Aorta (tissue), 5 donors: ENCODE measurements at regions not wholly inside any gene's neighbourhood (a gene's known extent, or its start where the extent isn't known, plus 50 kb on each side); places are given as distances from the start of the nearest gene placed in this dataset.

ENCODE experiments used
- ATAC-seq: fragments of 200-7000 bp; cut with Tn5 transposase; one replicate; pipeline ENCODE4 v1.9.1; 2022; ENCODE audit warnings: moderate library complexity; ENCODE audit not compliant: low FRiP score
- DNase-seq, 2 donors: peaks; one replicate each; pipeline ENCODE4 v3.0.0-alpha.2; 2020
- H3K27ac ChIP-seq, 2 donors: one replicate each; pipeline ENCODE4 v1.5.1; 2013; ENCODE audit warnings: low read length in 2 of 2, mild to moderate bottlenecking in 2 of 2, moderate library complexity in 2 of 2, control low read depth in 1 of 2, inconsistent platforms in 1 of 2, low read depth in 1 of 2
- H3K27me3 ChIP-seq, 2 donors: one replicate each; pipeline ENCODE4 v1.6.1; 2013; ENCODE audit warnings: control low read depth in 1 of 2, low read length in 1 of 2, mild to moderate bottlenecking in 1 of 2, moderate library complexity in 1 of 2; ENCODE audit not compliant: insufficient read depth in 2 of 2, control insufficient read depth in 1 of 2
- H3K36me3 ChIP-seq, 2 donors: one replicate each; pipeline ENCODE4 v1.6.1; 2013; ENCODE audit warnings: control low read depth in 1 of 2, low read length in 1 of 2, mild to moderate bottlenecking in 1 of 2; ENCODE audit not compliant: insufficient read depth in 2 of 2, control insufficient read depth in 1 of 2
- H3K4me1 ChIP-seq, 2 donors: one replicate each; pipeline ENCODE4 v1.6.1; 2013; ENCODE audit warnings: low read length in 2 of 2, control low read depth in 1 of 2, mild to moderate bottlenecking in 1 of 2, moderate library complexity in 1 of 2; ENCODE audit not compliant: insufficient read depth in 2 of 2, control insufficient read depth in 1 of 2
- H3K4me3 ChIP-seq, 2 donors: one replicate each; pipeline ENCODE4 v1.5.1; 2013; ENCODE audit warnings: low read length in 2 of 2, control low read depth in 1 of 2, mild to moderate bottlenecking in 1 of 2
- H3K9me3 ChIP-seq: one replicate; pipeline ENCODE4 v1.6.1; 2013; ENCODE audit warnings: mild to moderate bottlenecking, low read length; ENCODE audit not compliant: control insufficient read depth
- WGBS, 2 donors: extraction: QIAGEN DNeasy Blood & Tissue Kit; methylation state at CpG; one replicate each; pipeline ENCODE4 v1.1.7; 2013; 5-methylcytosine and 5-hydroxymethylcytosine counted together
- intact Hi-C, 2 donors: fragments of 100-400 bp; cut with DNase I; formaldehyde crosslinking; loops; one replicate each; pipeline versions ENCODE4 v1.14.2 to v1.15.0; 2022
- donor health status: healthy with polysubstance abuse.
- donor health status: Bipolar disorder and iron deficiency.
- donor health status: DM: no; HTN: no; CAD: no.
- donor health status: DM: no; HTN: no; CAD: no.
- donor health status: DM: yes; HTN: yes; CAD: no.

GRCh38 chr1:238302646-238303045 lies 411.9 kb upstream of the ZP4 start:
- Histone ChIP-seq H3K36me3 (no peaks in the 10 kb centered on the region), H3K4me1 (no peaks in the 10 kb centered on the region), H3K27me3 (no peaks in the 10 kb centered on the region), H3K27ac (no peak overlapping the region), H3K4me3 (no peak overlapping the region), H3K9me3 (peaks cover 2% of the 10 kb centered on the region)
- intact Hi-C loops, result no loop called here
- ATAC-seq (no peak), DNase-seq (no peak)

DNA sequence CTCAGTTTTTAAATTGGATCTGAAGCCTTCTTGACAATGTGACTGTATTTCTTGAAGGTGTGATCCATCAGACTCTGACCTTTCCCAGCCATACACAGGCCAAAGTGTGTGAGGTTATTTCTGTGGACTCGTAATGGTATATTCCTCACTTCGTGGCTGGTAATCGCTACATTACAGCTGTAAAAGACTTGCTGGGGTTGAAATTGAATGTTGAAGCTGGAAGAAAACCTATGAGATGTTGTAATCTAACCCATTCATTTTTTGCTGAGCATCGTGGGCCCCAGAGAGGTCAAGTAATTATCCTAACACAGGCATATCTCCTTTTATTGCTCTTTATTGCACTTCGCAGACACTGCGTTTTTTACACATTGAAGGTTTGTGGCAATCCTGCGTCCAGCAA lies 405.6 kb upstream of the ZP4 start:
- Histone ChIP-seq H3K4me1 (no peaks in the 10 kb centered on the region), H3K9me3 (peaks cover 1% of the 10 kb centered on the region), H3K36me3 (no peaks in the 10 kb centered on the region), H3K27me3 (no peaks in the 10 kb centered on the region), H3K27ac (no peak overlapping the region), H3K4me3 (no peak overlapping the region)
- WGBS, 2 donors, result 86 to 94% methylated on average over 7 of the region's 7 CpGs
- intact Hi-C loops, result no loop called here
- no peak for ATAC-seq
- no peak for DNase-seq

GRCh38 chr1:238293075-238293474 lies 402.4 kb upstream of the ZP4 start:
- intact Hi-C loops, result no loop called here
- DNase-seq, result no peak
- Histone ChIP-seq H3K9me3 (peaks cover 2% of the 10 kb centered on the region), H3K27ac (no peak overlapping the region), H3K4me1 (no peaks in the 10 kb centered on the region), H3K4me3 (no peak overlapping the region), H3K27me3 (no peaks in the 10 kb centered on the region), H3K36me3 (no peaks in the 10 kb centered on the region)
- no peak for ATAC-seq
- WGBS, 2 donors, result 80 to 83% methylated on average over 3 of the region's 3 CpGs

DNA sequence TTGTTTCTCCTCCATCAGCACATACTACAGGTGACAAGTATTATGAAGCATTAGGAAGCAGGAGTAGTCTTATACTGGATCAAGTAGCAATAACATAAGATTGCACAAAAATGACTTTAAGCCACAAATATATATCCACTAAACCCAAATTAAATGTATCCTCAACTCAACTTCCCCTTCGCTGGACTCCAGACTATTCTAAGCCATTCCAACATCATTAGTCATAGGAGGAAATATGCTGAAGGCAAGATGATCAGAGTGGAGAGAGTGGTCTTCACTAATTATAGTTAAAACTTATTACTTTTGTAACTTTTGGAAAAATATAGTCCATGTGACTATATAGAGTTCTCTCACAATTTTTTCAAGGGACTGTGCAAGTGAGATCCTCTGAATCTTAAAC lies 390.7 kb upstream of the ZP4 start:
- H3K27me3 ChIP-seq, result no peaks in the 10 kb centered on the region
- no peak overlapping the region for H3K4me3 ChIP-seq
- H3K36me3 ChIP-seq, result no peaks in the 10 kb centered on the region
- no peak overlapping the region for H3K27ac ChIP-seq
- ATAC-seq (no peak), DNase-seq (no peak)
- intact Hi-C loops, result no loop called here
- no peaks in the 10 kb centered on the region for H3K4me1 ChIP-seq
- 44 to 48% methylated on average over 1 of the region's 1 CpG for WGBS, 2 donors
- no peaks in the 10 kb centered on the region for H3K9me3 ChIP-seq

DNA sequence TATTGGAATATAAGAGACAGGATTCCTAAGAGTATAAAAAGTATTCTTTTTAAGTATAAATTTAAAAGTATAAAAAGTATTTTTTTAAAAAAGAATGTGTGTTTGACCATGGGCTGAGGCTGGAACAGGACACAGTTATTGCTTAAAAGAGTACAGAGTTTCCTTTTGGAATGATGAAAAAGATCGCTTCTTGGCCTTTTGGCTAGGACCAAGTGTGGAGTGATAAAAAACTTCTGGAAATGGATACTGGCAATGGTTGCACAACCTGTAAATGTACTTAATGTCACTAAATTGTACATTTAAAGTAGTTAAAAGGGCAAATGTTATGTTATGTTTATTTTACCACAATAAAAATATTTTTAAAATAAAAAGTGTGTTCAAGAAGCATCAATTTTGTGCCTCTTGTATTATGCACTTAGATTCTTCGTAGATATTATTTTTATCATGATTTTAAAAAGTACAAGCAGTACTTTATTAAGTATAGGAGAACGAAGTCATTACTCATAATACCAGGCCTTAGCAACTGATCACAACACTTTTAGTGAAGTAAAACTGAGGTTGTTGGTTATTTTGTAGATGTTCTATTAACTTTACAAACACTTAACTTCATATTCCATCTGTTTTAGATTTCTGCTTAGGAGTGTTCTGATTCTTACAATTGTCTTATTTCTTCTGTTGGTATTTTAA lies 389.1 kb upstream of the ZP4 start:
- Histone ChIP-seq H3K27me3 (no peaks in the 10 kb centered on the region), H3K36me3 (no peaks in the 10 kb centered on the region), H3K4me3 (no peak overlapping the region), H3K9me3 (peaks cover 3% of the 10 kb centered on the region), H3K27ac (no peak overlapping the region), H3K4me1 (no peaks in the 10 kb centered on the region)
- WGBS, 2 donors, result 70 to 78% methylated on average over 3 of the region's 3 CpGs
- intact Hi-C loops, result no loop called here
- DNase-seq, result no peak
- no peak for ATAC-seq

DNA sequence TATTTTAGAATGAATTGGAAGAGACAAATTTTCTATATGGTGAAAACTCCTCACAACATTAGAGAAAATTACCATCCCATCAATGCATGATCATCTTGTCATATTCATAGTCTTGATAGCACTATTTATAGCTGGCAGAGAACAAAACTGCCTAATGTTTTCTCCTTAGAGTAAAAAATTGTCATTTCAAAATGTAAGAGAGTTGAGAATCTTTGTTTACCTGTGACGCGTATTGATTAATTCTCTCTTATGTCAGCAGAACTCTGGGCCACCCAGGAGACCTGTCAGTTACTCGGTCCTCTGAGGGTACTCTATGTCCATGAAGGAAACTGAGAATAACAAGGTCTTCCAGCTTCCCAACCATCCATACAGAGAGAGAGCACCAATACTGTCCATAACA lies 381.4 kb upstream of the ZP4 start:
- ATAC-seq (no peak), DNase-seq (no peak)
- WGBS, 2 donors, result 84 to 87% methylated on average over 3 of the region's 3 CpGs
- intact Hi-C loops, result no loop called here
- H3K27ac ChIP-seq, result no peak overlapping the region
- no peaks in the 10 kb centered on the region for H3K36me3 ChIP-seq
- H3K9me3 ChIP-seq, result peaks cover 4% of the 10 kb centered on the region
- no peaks in the 10 kb centered on the region for H3K4me1 ChIP-seq
- H3K27me3 ChIP-seq, result no peaks in the 10 kb centered on the region
- H3K4me3 ChIP-seq, result no peak overlapping the region

DNA sequence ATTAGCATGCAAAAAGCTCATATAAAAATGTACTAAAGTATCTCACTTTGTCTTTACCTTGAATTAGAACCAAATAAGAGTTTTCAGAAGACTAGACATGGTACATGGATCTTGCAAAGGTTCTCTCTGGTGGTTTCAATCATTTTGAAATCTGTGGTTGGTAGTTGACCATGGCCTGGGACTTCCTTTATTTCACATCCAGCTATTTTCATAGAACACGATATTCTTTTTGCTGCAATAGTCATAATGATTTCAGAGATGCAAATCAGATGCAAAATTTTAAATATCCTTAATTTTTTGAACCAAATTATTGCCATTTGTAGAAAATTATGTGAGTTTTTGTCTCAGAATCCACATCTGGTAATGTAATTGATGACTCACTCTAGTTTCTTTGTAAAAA lies 375.1 kb upstream of the ZP4 start:
- 72 to 83% methylated on average over 1 of the region's 1 CpG for WGBS, 2 donors
- intact Hi-C loops, result no loop called here

GRCh38 chr1:238264951-238265350 lies 374.2 kb upstream of the ZP4 start:
- no peak overlapping the region for H3K4me3 ChIP-seq
- H3K27me3 ChIP-seq, result no peaks in the 10 kb centered on the region
- no peaks in the 10 kb centered on the region for H3K36me3 ChIP-seq
- DNase-seq, result no peak
- intact Hi-C loops, result no loop called here
- no peak overlapping the region for H3K27ac ChIP-seq
- no peak for ATAC-seq
- H3K9me3 ChIP-seq, result no peaks in the 10 kb centered on the region
- no peaks in the 10 kb centered on the region for H3K4me1 ChIP-seq

More for the DNA sequence above, 375.1 kb upstream of the ZP4 start:
- H3K4me1 ChIP-seq, result no peaks in the 10 kb centered on the region
- no peaks in the 10 kb centered on the region for H3K27me3 ChIP-seq
- DNase-seq (no peak), ATAC-seq (no peak)
- H3K27ac ChIP-seq, result no peak overlapping the region
- H3K4me3 ChIP-seq, result no peak overlapping the region
- H3K36me3 ChIP-seq, result no peaks in the 10 kb centered on the region
- no peaks in the 10 kb centered on the region for H3K9me3 ChIP-seq

GRCh38 chr1:238258510-238258909 lies 367.8 kb upstream of the ZP4 start:
- Histone ChIP-seq H3K4me3 (no peak overlapping the region), H3K27ac (no peak overlapping the region), H3K4me1 (no peaks in the 10 kb centered on the region), H3K27me3 (no peaks in the 10 kb centered on the region), H3K36me3 (no peaks in the 10 kb centered on the region), H3K9me3 (peaks cover 2% of the 10 kb centered on the region)
- DNase-seq (no peak), ATAC-seq (no peak)
- intact Hi-C loops, result loop anchor here in 1 of 2 donors (10.0 kb wide), 1 partner anchor 696 kb away; no protein-coding TSS in a partner anchor
